PC-3 (cell line): ENCODE measurements at regions not wholly inside any gene's neighbourhood (a gene's known extent, or its start where the extent isn't known, plus 50 kb on each side); places are given as distances from the start of the nearest gene placed in this dataset.

Source experiments
- EZH2 ChIP-seq: fragments of 300-600 bp; sonication (generic); IDR thresholded peaks from one replicate; pipeline ENCODE4 v1.6.1; 2017; ENCODE audit warnings: antibody characterized with exemption, mild to moderate bottlenecking, low read length; ENCODE audit not compliant: unreplicated experiment
- TF ChIP-seq, protein P1 (sequence below): fragments of 300-600 bp; sonication (generic); conservative IDR thresholded peaks from 2 replicates; pipeline ENCODE4 v1.5.1; 2017; ENCODE audit warnings: antibody characterized with exemption, low read depth, mild to moderate bottlenecking, low read length

DNA sequence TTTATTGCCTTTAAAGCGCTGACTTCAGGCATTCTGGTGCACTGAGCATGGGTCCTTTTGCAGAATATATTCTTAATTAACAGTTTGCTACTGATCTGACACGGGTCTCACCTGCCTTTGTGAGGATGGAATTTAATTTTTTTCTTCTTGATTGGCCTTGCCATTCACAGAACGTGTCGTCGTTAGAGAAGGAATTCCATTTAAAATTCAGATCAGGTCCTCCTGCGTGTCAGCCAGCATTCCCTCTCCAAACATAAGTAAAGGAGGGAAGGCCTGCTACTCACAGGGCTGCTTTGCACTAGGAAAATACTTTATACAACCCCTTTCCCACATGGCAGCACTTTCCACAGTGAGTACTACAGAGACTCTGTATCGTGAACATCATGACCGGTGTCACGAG, 492.7 kb downstream of the NTRK3 start:
- TF ChIP-seq, protein P1, sequence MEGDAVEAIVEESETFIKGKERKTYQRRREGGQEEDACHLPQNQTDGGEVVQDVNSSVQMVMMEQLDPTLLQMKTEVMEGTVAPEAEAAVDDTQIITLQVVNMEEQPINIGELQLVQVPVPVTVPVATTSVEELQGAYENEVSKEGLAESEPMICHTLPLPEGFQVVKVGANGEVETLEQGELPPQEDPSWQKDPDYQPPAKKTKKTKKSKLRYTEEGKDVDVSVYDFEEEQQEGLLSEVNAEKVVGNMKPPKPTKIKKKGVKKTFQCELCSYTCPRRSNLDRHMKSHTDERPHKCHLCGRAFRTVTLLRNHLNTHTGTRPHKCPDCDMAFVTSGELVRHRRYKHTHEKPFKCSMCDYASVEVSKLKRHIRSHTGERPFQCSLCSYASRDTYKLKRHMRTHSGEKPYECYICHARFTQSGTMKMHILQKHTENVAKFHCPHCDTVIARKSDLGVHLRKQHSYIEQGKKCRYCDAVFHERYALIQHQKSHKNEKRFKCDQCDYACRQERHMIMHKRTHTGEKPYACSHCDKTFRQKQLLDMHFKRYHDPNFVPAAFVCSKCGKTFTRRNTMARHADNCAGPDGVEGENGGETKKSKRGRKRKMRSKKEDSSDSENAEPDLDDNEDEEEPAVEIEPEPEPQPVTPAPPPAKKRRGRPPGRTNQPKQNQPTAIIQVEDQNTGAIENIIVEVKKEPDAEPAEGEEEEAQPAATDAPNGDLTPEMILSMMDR: no peak
- TF ChIP-seq EZH2: no peak
